HCT116 (cell line): ENCODE measurements at regions not wholly inside any gene's neighbourhood (a gene's known extent, or its start where the extent isn't known, plus 50 kb on each side); places are given as distances from the start of the nearest gene placed in this dataset.

Experiments used
- ATAC-seq: fragments of 200-7000 bp; cut with Tn5 transposase; 2 replicates; pipeline ENCODE4 v1.9.1; 2020; ENCODE audit warnings: mild to moderate bottlenecking, moderate library complexity
- BruUV-seq: library from RNA; stranded (reverse); fragments of 400-500 nt; replicated peaks from 2 replicates; lab custom pipeline; 2021; lab: Mats Ljungman, UMichigan
- CTCF ChIA-PET: fragments of 300-600 bp; sonication (Branson Sonifier 250); formaldehyde crosslinking; loops from one replicate; lab custom pipeline; 2021; ENCODE audit warnings: antibody characterized with exemption; lab: Charles Lee
- POLR2A ChIA-PET: fragments of 300-600, 350-600 bp; sonication (Branson Sonifier 250); formaldehyde crosslinking; loops from one replicate; lab custom pipeline; 2021; ENCODE audit warnings: antibody characterized with exemption; lab: Charles Lee
- RAD21 ChIA-PET, 2 experiments: fragments of 300-600 bp; sonication (Branson Sonifier 250); formaldehyde crosslinking; loops; one replicate each; lab custom pipeline; 2023; ENCODE audit warnings: low total read pairs in 2 of 2; ENCODE audit not compliant: uncharacterized antibody in 2 of 2, unreplicated experiment in 2 of 2, low non-redundant PET in 1 of 2; lab: Charles Lee
- DNase-seq: peaks from one replicate; pipeline ENCODE4 v3.0.0-alpha.2; 2010; ENCODE audit warnings: low read depth, low spot score
- H2AFZ ChIP-seq: fragments of 200-600 bp; shearing (Covaris generic), sonication (generic); 2 replicates; pipeline ENCODE4 v1.6.1; 2017; ENCODE audit warnings: low read depth, mixed run types, mixed read lengths, antibody characterized with exemption, low read length; ENCODE audit not compliant: poor library complexity, severe bottlenecking
- H3K27ac ChIP-seq: 2 replicates; pipeline ENCODE4 v1.5.1; 2012; ENCODE audit warnings: low read depth, low read length
- H3K27me3 ChIP-seq: fragments of 200-600 bp; sonication (generic); 2 replicates; pipeline ENCODE4 v1.6.1; 2016; ENCODE audit warnings: mixed run types, low read length, mixed read lengths; ENCODE audit not compliant: insufficient read depth
- H3K36me3 ChIP-seq, 2 experiments: fragments of 200-500 bp in 1 of 2; fragments of 200-600 bp in 1 of 2; sonication (Bioruptor generic) in 1 of 2; sonication (generic) in 1 of 2; 2 replicates each; pipeline versions ENCODE4 v1.5.1 to v1.6.1; 2014 to 2016; ENCODE audit warnings: low read length in 2 of 2, inconsistent platforms in 1 of 2, mixed read lengths in 1 of 2, mixed run types in 1 of 2; ENCODE audit not compliant: insufficient read depth in 2 of 2, control insufficient read depth in 1 of 2
- H3K4me1 ChIP-seq, 2 experiments: fragments of 200-600 bp in 1 of 2; sonication (generic) in 1 of 2; 2 replicates each; pipeline versions ENCODE4 v1.5.1 to v1.6.1; 2012 to 2017; ENCODE audit warnings: low read length in 2 of 2, inconsistent platforms in 1 of 2, mild to moderate bottlenecking in 1 of 2, mixed read lengths in 1 of 2, mixed run types in 1 of 2, moderate library complexity in 1 of 2; ENCODE audit not compliant: insufficient read depth in 2 of 2, control insufficient read depth in 1 of 2
- H3K4me2 ChIP-seq: fragments of 200-600 bp; sonication (generic); 2 replicates; pipeline ENCODE4 v1.6.1; 2017; ENCODE audit warnings: mixed run types, low read length, mixed read lengths
- H3K4me3 ChIP-seq, 2 experiments: fragments of 200-600 bp in 1 of 2; sonication (generic) in 1 of 2; replicated peaks in 1 of 2; 2 replicates each; pipeline ENCODE4 v1.5.1; 2011 to 2016; ENCODE audit warnings: low read length in 2 of 2, control low read depth in 1 of 2, low read depth in 1 of 2, mild to moderate bottlenecking in 1 of 2, mixed read lengths in 1 of 2, mixed run types in 1 of 2
- H3K79me2 ChIP-seq: fragments of 200-600 bp; sonication (generic); 2 replicates; pipeline ENCODE4 v1.6.1; 2017; ENCODE audit warnings: mild to moderate bottlenecking, mixed run types, low read length, moderate library complexity, mixed read lengths; ENCODE audit not compliant: insufficient read depth
- H3K9ac ChIP-seq: fragments of 200-600 bp; sonication (generic); 2 replicates; pipeline ENCODE4 v1.6.1; 2016; ENCODE audit warnings: low read length, mixed read lengths
- H3K9me2 ChIP-seq: fragments of 200-600 bp; sonication (generic), shearing (Covaris generic); 2 replicates; pipeline ENCODE4 v1.6.1; 2017; ENCODE audit warnings: mixed run types, mild to moderate bottlenecking, moderate library complexity; ENCODE audit not compliant: insufficient read depth
- H3K9me3 ChIP-seq, 2 experiments: fragments of 200-500 bp in 1 of 2; fragments of 200-600 bp in 1 of 2; sonication (Bioruptor generic) in 1 of 2; sonication (generic) in 1 of 2; 2 replicates each; pipeline ENCODE4 v1.6.1; 2014 to 2017; ENCODE audit warnings: low read length in 2 of 2, mixed read lengths in 2 of 2, inconsistent platforms in 1 of 2, low read depth in 1 of 2, mild to moderate bottlenecking in 1 of 2, mixed run types in 1 of 2, moderate library complexity in 1 of 2; ENCODE audit not compliant: control insufficient read depth in 1 of 2, insufficient read depth in 1 of 2
- H4K20me1 ChIP-seq: fragments of 200-600 bp; sonication (generic), shearing (Covaris generic); 2 replicates; pipeline ENCODE4 v1.6.1; 2017; ENCODE audit warnings: mixed run types, mild to moderate bottlenecking, moderate library complexity; ENCODE audit not compliant: insufficient read depth
- FOSL1 ChIP-seq: IDR thresholded peaks from 2 replicates; pipeline ENCODE4 v1.6.1; 2012; ENCODE audit warnings: low read depth
- JUND ChIP-seq: IDR thresholded peaks from 2 replicates; pipeline ENCODE4 v1.6.1; 2012
- POLR2A ChIP-seq: IDR thresholded peaks from 2 replicates; pipeline ENCODE4 v1.7.0; 2011; ENCODE audit warnings: borderline replicate concordance; ENCODE audit not compliant: insufficient read depth, insufficient read length; ENCODE audit errors: extremely low read depth
- RAD21 ChIP-seq: IDR thresholded peaks from 2 replicates; pipeline ENCODE4 v1.6.1; 2012; ENCODE audit warnings: low read depth, mild to moderate bottlenecking
- SIN3A ChIP-seq: IDR thresholded peaks from 2 replicates; pipeline ENCODE4 v1.6.1; 2012; ENCODE audit warnings: low read depth
- ZFX ChIP-seq: fragments of 450-650 bp; IDR thresholded peaks from 2 replicates; pipeline ENCODE4 v1.6.1; 2017
- intact Hi-C: fragments of 100-400 bp; cut with micrococcal nuclease; formaldehyde crosslinking; loops from 2 replicates; pipeline ENCODE4 v1.10.0; 2022
- TF ChIP-seq, protein P1 (sequence below), 3 experiments: fragments of 200-600 bp in 1 of 3; sonication (generic) in 1 of 3; IDR thresholded peaks in 2 of 3; conservative IDR thresholded peaks in 1 of 3; 2 replicates each; pipeline ENCODE4 v1.5.1; 2012 to 2017; ENCODE audit warnings: low read depth in 2 of 3, low read length in 2 of 3, antibody characterized with exemption in 1 of 3, borderline replicate concordance in 1 of 3, control low read depth in 1 of 3, mild to moderate bottlenecking in 1 of 3, mixed read lengths in 1 of 3, mixed run types in 1 of 3, moderate library complexity in 1 of 3; ENCODE audit not compliant: insufficient read depth in 1 of 3
- TF ChIP-seq, protein P2 (sequence below): IDR thresholded peaks from 2 replicates; pipeline ENCODE4 v1.6.1; 2011; ENCODE audit warnings: mild to moderate bottlenecking, low read length, moderate library complexity; ENCODE audit not compliant: insufficient replicate concordance; ENCODE audit errors: extremely low read depth

DNA sequence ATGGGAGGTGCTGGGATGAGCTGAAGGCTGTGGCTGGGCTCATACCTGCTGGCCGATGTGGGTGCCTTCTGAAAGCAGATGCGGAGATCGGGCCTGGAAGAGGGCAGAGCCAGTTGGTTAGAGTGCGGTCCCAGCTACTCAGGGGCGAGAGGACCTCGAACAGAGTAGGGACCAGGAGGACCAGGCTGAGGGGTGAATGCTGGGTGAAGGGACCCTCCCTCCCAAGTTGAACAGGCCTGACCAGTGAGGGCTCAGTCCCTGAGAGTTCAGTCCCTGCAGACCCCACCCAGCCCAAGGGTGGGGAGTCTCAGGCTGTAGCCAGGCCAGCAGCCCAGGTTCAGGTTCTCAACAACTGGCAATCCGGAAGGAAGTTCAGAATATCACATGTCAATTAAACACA lies 232.8 kb upstream of the HS6ST1 start:
- DNase-seq = no peak
- Histone ChIP-seq H3K36me3 (no peaks in the 10 kb centered on the region), H4K20me1 (no peaks in the 10 kb centered on the region), H2AFZ (no peak overlapping the region), H3K9ac (no peak overlapping the region), H3K79me2 (no peaks in the 10 kb centered on the region), H3K4me3 (no peak overlapping the region), H3K4me1 (no peaks in the 10 kb centered on the region), H3K27ac (no peak overlapping the region), H3K27me3 (no peaks in the 10 kb centered on the region), H3K9me3 (no peaks in the 10 kb centered on the region), H3K4me2 (no peak overlapping the region), H3K9me2 (no peaks in the 10 kb centered on the region)
- POLR2A ChIA-PET = no interaction called here
- CTCF ChIA-PET = no interaction called here
- RAD21 ChIA-PET = no interaction called here
- no TSS peak for BruUV-seq
- no peak for ATAC-seq
- no peak for TF ChIP-seq JUND
- TF ChIP-seq, protein P1, sequence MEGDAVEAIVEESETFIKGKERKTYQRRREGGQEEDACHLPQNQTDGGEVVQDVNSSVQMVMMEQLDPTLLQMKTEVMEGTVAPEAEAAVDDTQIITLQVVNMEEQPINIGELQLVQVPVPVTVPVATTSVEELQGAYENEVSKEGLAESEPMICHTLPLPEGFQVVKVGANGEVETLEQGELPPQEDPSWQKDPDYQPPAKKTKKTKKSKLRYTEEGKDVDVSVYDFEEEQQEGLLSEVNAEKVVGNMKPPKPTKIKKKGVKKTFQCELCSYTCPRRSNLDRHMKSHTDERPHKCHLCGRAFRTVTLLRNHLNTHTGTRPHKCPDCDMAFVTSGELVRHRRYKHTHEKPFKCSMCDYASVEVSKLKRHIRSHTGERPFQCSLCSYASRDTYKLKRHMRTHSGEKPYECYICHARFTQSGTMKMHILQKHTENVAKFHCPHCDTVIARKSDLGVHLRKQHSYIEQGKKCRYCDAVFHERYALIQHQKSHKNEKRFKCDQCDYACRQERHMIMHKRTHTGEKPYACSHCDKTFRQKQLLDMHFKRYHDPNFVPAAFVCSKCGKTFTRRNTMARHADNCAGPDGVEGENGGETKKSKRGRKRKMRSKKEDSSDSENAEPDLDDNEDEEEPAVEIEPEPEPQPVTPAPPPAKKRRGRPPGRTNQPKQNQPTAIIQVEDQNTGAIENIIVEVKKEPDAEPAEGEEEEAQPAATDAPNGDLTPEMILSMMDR (IDR thresholded peaks at IDR 0.05 in 2 of 3, conservative IDR thresholded peaks at IDR 0.05 in 1 of 3; ENCODE audit: borderline replicate concordance in 1 of 3, insufficient read depth in 1 of 3, low read depth in 2 of 3, low read length in 2 of 3) = no peak
- no peak for TF ChIP-seq FOSL1
- no peak for TF ChIP-seq ZFX
- TF ChIP-seq RAD21 = no peak
- no peak for TF ChIP-seq POLR2A
- no peak for TF ChIP-seq SIN3A
- TF ChIP-seq, protein P2, sequence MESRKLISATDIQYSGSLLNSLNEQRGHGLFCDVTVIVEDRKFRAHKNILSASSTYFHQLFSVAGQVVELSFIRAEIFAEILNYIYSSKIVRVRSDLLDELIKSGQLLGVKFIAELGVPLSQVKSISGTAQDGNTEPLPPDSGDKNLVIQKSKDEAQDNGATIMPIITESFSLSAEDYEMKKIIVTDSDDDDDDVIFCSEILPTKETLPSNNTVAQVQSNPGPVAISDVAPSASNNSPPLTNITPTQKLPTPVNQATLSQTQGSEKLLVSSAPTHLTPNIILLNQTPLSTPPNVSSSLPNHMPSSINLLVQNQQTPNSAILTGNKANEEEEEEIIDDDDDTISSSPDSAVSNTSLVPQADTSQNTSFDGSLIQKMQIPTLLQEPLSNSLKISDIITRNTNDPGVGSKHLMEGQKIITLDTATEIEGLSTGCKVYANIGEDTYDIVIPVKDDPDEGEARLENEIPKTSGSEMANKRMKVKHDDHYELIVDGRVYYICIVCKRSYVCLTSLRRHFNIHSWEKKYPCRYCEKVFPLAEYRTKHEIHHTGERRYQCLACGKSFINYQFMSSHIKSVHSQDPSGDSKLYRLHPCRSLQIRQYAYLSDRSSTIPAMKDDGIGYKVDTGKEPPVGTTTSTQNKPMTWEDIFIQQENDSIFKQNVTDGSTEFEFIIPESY = no peak
- intact Hi-C loops = no loop called here
